ENCODE measurements at regions not wholly inside any gene's neighbourhood (a gene's known extent, or its start where the extent isn't known, plus 50 kb on each side); places are given as distances from the start of the nearest gene placed in this dataset.
"Not testable (repeated sequence)": the region's sequence is repeated elsewhere in the genome, so short reads cannot be mapped to it uniquely, and the experiment has no call there.

GRCh38 chr13:74574964-74575728 lies 440.9 kb upstream of the KLF12 start:
- DNase-seq (ENCODE audit: low read depth) = no peak

GRCh38 chr13:74573654-74574053 lies 439.4 kb upstream of the KLF12 start:
- no peak for DNase-seq (ENCODE audit: low read depth)

DNA sequence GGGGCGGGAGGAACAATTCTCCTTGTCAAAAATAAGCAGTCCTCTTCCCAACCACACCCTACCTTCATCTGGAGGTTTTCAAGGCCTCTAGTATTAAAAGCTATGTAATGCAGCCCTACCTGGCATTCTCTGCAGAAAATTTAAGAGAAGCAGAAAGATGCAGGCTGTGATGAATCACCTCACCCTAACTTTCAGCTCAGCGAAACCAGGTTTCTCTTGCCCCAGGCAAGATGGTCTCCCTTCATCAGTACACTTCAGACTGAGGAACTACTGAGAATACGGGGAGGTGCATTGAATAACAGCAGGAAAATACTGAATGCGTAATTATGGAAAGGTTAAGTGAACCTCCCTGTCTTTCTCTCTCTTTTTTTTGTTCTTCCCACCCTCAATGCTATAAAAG lies 437.6 kb upstream of the KLF12 start:
- no peak for DNase-seq (ENCODE audit: low read depth)

DNA sequence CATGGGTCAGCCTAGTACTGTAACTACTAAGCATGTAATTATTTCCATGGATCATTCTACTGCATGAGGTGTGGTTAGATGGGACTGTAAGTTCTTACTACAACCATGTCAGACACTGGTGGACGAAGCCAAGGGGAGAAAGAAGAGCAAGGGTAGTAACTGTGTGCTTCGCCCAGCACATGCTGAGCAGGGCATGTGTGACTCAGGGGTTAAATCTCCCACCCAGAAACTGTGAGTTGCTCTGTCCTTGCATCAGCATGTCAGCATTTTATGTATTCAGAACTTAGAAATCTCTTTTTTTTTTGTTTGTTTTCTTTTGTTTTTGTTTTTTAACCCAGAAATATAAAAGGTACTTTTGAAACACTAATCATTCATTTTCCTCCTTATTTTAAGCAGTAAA lies 436.6 kb upstream of the KLF12 start:
- no peak for DNase-seq (ENCODE audit: low read depth)

GRCh38 chr13:74570046-74570445 lies 435.8 kb upstream of the KLF12 start:
- no peak for DNase-seq (ENCODE audit: low read depth)

DNA sequence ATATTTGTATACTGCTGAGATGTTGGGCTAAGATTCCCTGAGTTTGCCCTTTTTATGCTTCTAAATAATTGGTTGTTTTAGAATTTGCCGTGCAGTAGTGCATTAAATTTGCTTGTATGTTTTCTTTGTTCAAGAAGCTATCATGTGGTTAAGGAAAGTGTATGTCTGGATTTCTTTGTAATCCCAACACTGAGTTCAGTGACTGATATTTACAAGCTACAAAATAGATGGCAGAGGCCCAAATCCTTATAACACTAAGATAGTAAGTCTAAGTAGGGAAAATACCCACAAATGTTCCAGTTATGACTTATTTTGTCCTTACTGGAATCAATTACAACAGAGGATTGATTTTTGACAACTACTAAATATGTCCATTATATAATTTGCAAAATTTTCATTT lies 435.0 kb upstream of the KLF12 start:
- DNase-seq (ENCODE audit: low read depth) = no peak

DNA sequence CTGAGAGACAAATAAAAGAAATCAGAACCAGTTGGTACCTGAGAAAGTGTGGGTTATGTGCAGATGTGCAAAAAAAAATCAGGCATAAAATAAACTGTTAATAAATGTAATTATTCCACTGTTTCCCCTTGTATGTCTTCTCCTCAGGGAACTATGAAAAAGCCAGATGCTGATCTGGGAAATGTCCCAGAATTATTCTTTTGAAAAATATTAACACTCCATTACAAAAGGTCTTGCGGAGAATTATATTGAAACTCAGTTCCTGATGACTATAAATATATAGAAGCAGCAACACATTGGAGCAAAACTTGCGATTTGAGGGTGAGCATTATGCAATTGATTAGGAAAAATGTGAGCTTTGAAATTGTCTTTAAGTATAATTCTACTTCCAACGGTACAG lies 433.3 kb upstream of the KLF12 start:
- DNase-seq (ENCODE audit: low read depth) = no peak

DNA sequence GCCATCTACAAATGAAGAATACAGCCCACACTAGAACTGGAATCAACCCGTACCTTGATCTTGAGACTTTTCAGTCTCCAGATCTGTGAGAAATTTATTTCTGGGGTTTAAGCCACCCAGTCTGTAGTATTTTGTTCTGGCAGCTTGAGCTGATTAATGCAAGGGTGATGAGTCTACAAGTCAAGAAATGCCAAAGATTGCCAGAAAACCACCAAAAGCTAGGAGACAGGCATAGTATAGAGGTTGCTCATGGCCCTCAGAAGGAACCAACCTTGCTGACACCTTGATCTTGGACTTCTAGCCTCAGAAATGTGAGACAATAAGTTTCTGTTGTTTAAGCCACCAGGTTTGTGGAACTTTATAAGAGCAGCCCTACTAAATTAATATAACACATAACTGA lies 428.2 kb upstream of the KLF12 start:
- DNase-seq (ENCODE audit: low read depth) = no peak

GRCh38 chr13:74561155-74561554 lies 427.0 kb upstream of the KLF12 start:
- no peak for DNase-seq (ENCODE audit: low read depth)

GRCh38 chr13:74560325-74560724 lies 426.1 kb upstream of the KLF12 start:
- no peak for DNase-seq (ENCODE audit: low read depth)

GRCh38 chr13:74557870-74558269 lies 423.7 kb upstream of the KLF12 start:
- no peak for DNase-seq (ENCODE audit: low read depth)

DNA sequence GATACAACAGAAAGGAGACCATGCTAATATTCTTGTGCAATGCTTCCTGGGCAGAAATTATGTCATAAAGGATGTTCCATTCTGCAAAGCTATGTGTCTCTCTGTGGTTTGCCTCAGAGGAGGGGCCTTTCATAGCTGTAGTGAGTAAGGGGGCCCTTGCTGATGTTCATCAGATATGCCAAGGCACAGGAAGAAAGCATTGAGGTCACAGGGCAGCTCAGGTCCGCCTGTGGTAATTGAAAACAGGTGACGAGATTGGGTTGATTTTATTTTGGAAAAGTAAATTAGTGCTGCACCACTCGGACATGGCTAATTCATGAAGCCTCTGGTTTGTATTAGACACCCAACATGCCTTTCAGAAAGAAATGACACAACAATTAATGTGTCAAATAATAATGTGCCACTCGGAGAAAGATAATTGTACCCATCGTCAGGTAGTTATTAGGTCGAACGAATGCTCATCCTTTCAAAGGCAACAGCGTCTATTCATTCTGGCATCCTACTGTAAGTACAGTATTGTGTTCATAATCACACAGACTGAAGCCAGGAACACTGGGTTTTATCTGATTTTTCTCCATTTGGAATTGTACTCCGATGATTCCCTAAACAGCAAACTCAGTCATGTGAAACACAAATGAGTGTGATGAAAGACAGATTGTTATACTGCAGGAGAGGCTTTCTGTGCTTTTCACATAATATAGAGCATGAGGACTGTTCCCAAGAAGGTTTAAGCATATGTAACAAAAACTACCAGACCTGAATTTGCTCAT lies 421.6 kb upstream of the KLF12 start:
- DNase-seq (ENCODE audit: low read depth) = no peak

DNA sequence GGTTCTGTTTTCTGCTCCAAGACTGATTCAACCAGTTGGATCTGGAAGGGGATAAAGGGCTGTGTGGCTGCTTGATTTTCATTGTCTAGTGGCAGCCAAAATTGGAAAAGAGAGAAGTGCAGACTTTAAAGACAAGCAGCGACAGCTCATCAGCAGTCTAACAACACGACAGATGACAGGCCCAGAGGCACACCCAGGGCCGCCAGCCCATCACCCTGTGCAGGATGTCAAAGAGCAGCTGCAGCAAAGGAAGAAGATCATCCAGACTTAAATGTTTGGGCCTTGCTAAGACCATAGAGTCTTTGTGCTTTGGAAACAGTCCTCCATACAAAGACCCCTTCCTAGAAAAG lies 421.0 kb upstream of the KLF12 start:
- no peak for DNase-seq (ENCODE audit: low read depth)

DNA sequence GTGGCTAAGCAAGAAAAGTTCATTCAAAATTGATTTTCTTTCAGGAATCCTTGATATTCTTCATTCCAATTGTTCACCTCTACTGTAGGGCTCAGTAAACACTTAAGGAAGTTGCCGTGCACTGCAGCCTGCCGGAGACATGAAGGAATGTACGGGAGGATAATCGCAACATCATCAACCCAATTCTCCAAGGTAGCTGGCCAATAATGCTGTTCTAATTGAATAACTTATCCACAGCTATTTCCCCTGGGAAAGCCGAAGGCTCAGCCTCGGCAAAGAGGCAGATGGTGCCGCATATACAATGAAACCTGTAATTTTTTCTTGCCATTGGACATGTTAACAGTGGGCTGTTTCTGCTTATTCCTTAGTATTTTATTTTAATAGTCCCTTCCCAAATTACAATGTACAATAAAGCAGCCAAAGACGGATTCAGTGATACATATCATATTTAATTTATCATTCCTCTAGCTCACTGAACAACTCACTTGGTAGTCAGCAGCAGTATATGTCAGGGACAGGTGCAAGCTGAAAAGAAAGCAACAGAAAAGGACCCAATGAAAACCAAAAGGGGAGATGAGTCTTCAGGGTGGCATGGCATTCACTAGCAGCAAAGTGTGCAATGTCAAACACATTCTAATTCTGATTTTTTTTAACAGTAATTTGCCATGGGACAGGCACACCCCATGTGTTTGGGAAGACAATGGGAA lies 420.5 kb upstream of the KLF12 start:
- DNase-seq (ENCODE audit: low read depth) = no peak

GRCh38 chr13:74550039-74550438 lies 415.8 kb upstream of the KLF12 start:
- no peak for DNase-seq (ENCODE audit: low read depth)

DNA sequence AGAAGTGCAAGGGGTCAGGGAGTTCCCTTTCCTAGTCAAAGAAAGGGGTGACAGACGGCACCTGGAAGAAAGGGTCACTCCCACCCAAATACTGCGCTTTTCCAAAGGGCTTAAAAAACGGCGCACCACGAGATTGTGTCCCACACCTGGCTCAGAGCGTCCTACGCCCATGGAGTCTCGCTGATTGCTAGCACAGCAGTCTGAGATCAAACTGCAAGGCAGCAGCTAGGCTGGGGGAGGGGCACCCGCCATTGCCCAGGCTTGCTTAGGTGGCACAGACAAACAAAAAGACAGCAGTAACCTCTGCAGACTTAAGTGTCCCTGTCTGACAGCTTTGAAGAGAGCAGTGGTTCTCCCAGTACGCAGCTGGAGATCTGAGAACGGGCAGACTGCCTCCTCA lies 402.4 kb upstream of the KLF12 start:
- not testable (repeated sequence) for DNase-seq (ENCODE audit: low read depth)

DNA sequence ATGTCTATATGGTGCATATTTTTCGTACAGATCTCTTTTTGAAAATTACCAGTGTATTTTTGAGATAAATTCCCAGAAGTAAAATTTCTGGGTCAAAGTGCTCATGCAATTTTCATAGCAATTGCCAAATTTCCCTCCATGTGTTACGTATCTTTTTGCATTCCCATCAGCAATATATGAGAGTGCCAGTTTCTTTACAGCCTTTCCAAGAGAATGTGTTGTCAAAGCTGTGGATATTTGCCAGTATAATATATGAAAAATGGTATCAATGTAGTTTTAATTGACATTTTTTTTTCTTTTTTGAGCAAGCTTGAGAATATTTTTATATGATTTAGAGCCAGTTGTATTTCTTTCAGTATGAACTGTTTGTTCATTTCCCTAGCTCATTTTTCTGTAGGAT lies 399.0 kb upstream of the KLF12 start:
- DNase-seq (ENCODE audit: low read depth) = no peak

- DNase-seq (ENCODE audit: low read depth) = no peak
Observed at GRCh38 chr13:74530011-74530410, 395.8 kb upstream of the KLF12 start.

GRCh38 chr13:74528734-74529513 lies 394.7 kb upstream of the KLF12 start:
- DNase-seq (ENCODE audit: low read depth) = no peak

- DNase-seq (ENCODE audit: low read depth) = no peak
Observed at GRCh38 chr13:74523057-74523456, 388.9 kb upstream of the KLF12 start.

DNA sequence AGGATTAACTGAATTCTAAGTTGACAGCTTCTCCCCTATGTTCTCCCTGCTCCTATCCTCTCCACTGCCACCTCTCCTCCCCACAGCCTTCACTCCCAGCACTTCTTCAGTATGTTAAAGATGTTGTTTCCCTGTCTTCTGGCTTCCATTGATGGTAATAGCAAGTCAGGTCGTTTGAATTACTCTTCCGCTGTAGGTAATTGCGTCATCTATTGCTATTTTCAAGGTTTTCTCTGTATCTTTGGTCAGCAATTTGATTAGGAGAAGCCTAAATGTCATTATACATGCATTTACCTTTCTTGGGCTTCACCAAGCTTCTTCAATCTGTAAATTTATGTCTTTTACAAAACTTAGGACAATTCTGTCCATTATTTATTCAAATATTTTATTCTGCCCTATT lies 377.3 kb upstream of the KLF12 start:
- no peak for DNase-seq (ENCODE audit: low read depth)

GRCh38 chr13:74487091-74487722 lies 353.0 kb upstream of the KLF12 start:
- DNase-seq (ENCODE audit: low read depth) = no peak
